CD14-positive monocyte (primary cell): ENCODE measurements at regions not wholly inside any gene's neighbourhood (a gene's known extent, or its start where the extent isn't known, plus 50 kb on each side); places are given as distances from the start of the nearest gene placed in this dataset.

Experiments used
- DNase-seq, 3 donors: peaks; one replicate each; pipeline ENCODE4 v3.0.0-alpha.2; 2011 to 2022
- H2AFZ ChIP-seq: 2 replicates; pipeline ENCODE4 v1.6.0; 2012; ENCODE audit warnings: mild to moderate bottlenecking, low read depth, low read length, inconsistent platforms; ENCODE audit not compliant: insufficient read depth, poor library complexity, severe bottlenecking
- H3K27ac ChIP-seq, 2 donors: 1 replicate in 1 of 2; 2 replicates in 1 of 2; pipeline ENCODE4 v1.5.1; 2012 to 2013; ENCODE audit warnings: low read length in 2 of 2, control low read depth in 1 of 2, inconsistent platforms in 1 of 2, low read depth in 1 of 2, mild to moderate bottlenecking in 1 of 2
- H3K27me3 ChIP-seq, 2 donors: one replicate each; pipeline versions ENCODE4 v1.6.0 to v1.6.1; 2011 to 2013; ENCODE audit warnings: low read length in 2 of 2; ENCODE audit not compliant: control insufficient read depth in 2 of 2, insufficient read depth in 2 of 2
- H3K36me3 ChIP-seq, 2 donors: replicated peaks in 1 of 2; 1 replicate in 1 of 2; 2 replicates in 1 of 2; pipeline versions ENCODE4 v1.5.1 to v1.6.1; 2012 to 2013; ENCODE audit warnings: low read length in 2 of 2, control low read depth in 1 of 2, inconsistent platforms in 1 of 2, mild to moderate bottlenecking in 1 of 2; ENCODE audit not compliant: insufficient read depth in 2 of 2, control insufficient read depth in 1 of 2
- H3K4me1 ChIP-seq, 2 donors: 1 replicate in 1 of 2; 2 replicates in 1 of 2; pipeline versions ENCODE4 v1.5.1 to v1.6.1; 2012 to 2013; ENCODE audit warnings: low read length in 2 of 2, control low read depth in 1 of 2, inconsistent platforms in 1 of 2, mild to moderate bottlenecking in 1 of 2, moderate library complexity in 1 of 2; ENCODE audit not compliant: insufficient read depth in 2 of 2, control insufficient read depth in 1 of 2
- H3K4me2 ChIP-seq: replicated peaks from 2 replicates; pipeline ENCODE3; 2012; ENCODE audit warnings: low read length, moderate library complexity, mild to moderate bottlenecking; ENCODE audit not compliant: poor library complexity, severe bottlenecking; ENCODE audit errors: extremely low read depth
- H3K4me3 ChIP-seq, 3 experiments: fragments of 200-600 bp in 1 of 3; sonication (generic) in 1 of 3; replicated peaks in 1 of 3; 1 replicate in 2 of 3; 2 replicates in 1 of 3; pipeline ENCODE4 v1.5.1; 2011 to 2013; ENCODE audit warnings: low read length in 3 of 3, mild to moderate bottlenecking in 3 of 3, control low read depth in 2 of 3, low read depth in 2 of 3, inconsistent platforms in 1 of 3, moderate library complexity in 1 of 3
- H3K79me2 ChIP-seq: 2 replicates; pipeline ENCODE4 v1.6.0; 2012; ENCODE audit warnings: mild to moderate bottlenecking, control low read depth, inconsistent platforms, low read length, moderate library complexity; ENCODE audit not compliant: insufficient read depth
- H3K9ac ChIP-seq: 2 replicates; pipeline ENCODE4 v1.6.0; 2017; ENCODE audit warnings: low read length, mild to moderate bottlenecking; ENCODE audit not compliant: insufficient read depth, poor library complexity, severe bottlenecking
- H3K9me3 ChIP-seq, 2 donors: replicated peaks in 1 of 2; 1 replicate in 1 of 2; 2 replicates in 1 of 2; pipeline versions ENCODE4 v1.5.1 to v1.6.1; 2012 to 2013; ENCODE audit warnings: low read length in 2 of 2, control low read depth in 1 of 2; ENCODE audit not compliant: control insufficient read depth in 1 of 2, insufficient read depth in 1 of 2
- H4K20me1 ChIP-seq: 2 replicates; pipeline ENCODE4 v1.6.0; 2012; ENCODE audit warnings: mild to moderate bottlenecking, low read length, control low read depth, moderate library complexity; ENCODE audit not compliant: insufficient read depth
- H3K27ac Mint-ChIP-seq, 7 donors: one replicate each; pipeline ENCODE4 v1.8.0; 2020; ENCODE audit warnings: mild to moderate bottlenecking in 7 of 7, mixed read lengths in 7 of 7, moderate library complexity in 6 of 7, inconsistent platforms in 2 of 7
- H3K27me3 Mint-ChIP-seq, 3 donors: one replicate each; pipeline ENCODE4 v1.8.0; 2021 to 2022; ENCODE audit warnings: low read depth in 3 of 3, mild to moderate bottlenecking in 3 of 3, mixed read lengths in 3 of 3, moderate library complexity in 3 of 3, inconsistent platforms in 1 of 3
- H3K36me3 Mint-ChIP-seq, 2 donors: one replicate each; pipeline ENCODE4 v1.8.0; 2020; ENCODE audit warnings: mixed read lengths in 2 of 2, inconsistent platforms in 1 of 2, mild to moderate bottlenecking in 1 of 2
- H3K4me1 Mint-ChIP-seq: one replicate; pipeline ENCODE4 v1.8.0; 2020; ENCODE audit warnings: mild to moderate bottlenecking, mixed read lengths
- H3K4me3 Mint-ChIP-seq, 2 donors: one replicate each; pipeline ENCODE4 v1.8.0; 2020; ENCODE audit warnings: mild to moderate bottlenecking in 2 of 2, mixed read lengths in 2 of 2, moderate library complexity in 1 of 2
- H3K9me3 Mint-ChIP-seq, 7 donors: one replicate each; pipeline ENCODE4 v1.8.0; 2020 to 2022; ENCODE audit warnings: mixed read lengths in 7 of 7, mild to moderate bottlenecking in 6 of 7, moderate library complexity in 6 of 7, inconsistent platforms in 2 of 7
- WGBS: methylation state at CpG from one replicate; pipeline ENCODE4 v1.1.5; 2013; ENCODE audit warnings: missing lambda C conversion rate; ENCODE audit not compliant: insufficient coverage; 5-methylcytosine and 5-hydroxymethylcytosine counted together
- intact Hi-C, 2 donors: fragments of 100-400 bp; cut with micrococcal nuclease; formaldehyde crosslinking; loops; one replicate each; pipeline versions ENCODE4 v1.15.0 to v1.15.1; 2023
- TF ChIP-seq, protein P1 (sequence below): fragments of 200-600 bp; IDR thresholded peaks from one replicate; pipeline ENCODE4 v1.8.0; 2022; ENCODE audit warnings: antibody characterized with exemption, mild to moderate bottlenecking

GRCh38 chr10:130378556-130379400 lies 242.6 kb downstream of the GLRX3 start:
- no peaks in the 10 kb centered on the region for H3K36me3 Mint-ChIP-seq
- Histone ChIP-seq H3K27me3 (no peaks in the 10 kb centered on the region), H3K9ac (no peak overlapping the region), H3K4me3 (no peak overlapping the region), H3K4me2 (no peak overlapping the region), H3K4me1 (no peaks in the 10 kb centered on the region), H3K27ac (no peak overlapping the region), H2AFZ (no peak overlapping the region), H3K79me2 (no peaks in the 10 kb centered on the region), H4K20me1 (no peaks in the 10 kb centered on the region), H3K9me3 (peaks cover 0 to 52% of the 10 kb centered on the region in 2 donors), H3K36me3 (no peaks in the 10 kb centered on the region)
- H3K27me3 Mint-ChIP-seq: peaks cover 0 to 5% (median 4%) of the 10 kb centered on the region in 3 donors
- DNase-seq: no peak
- intact Hi-C loops: no loop called here
- WGBS: 59% methylated on average over 14 of the region's 15 CpGs
- no peak overlapping the region for H3K27ac Mint-ChIP-seq
- TF ChIP-seq, protein P1, sequence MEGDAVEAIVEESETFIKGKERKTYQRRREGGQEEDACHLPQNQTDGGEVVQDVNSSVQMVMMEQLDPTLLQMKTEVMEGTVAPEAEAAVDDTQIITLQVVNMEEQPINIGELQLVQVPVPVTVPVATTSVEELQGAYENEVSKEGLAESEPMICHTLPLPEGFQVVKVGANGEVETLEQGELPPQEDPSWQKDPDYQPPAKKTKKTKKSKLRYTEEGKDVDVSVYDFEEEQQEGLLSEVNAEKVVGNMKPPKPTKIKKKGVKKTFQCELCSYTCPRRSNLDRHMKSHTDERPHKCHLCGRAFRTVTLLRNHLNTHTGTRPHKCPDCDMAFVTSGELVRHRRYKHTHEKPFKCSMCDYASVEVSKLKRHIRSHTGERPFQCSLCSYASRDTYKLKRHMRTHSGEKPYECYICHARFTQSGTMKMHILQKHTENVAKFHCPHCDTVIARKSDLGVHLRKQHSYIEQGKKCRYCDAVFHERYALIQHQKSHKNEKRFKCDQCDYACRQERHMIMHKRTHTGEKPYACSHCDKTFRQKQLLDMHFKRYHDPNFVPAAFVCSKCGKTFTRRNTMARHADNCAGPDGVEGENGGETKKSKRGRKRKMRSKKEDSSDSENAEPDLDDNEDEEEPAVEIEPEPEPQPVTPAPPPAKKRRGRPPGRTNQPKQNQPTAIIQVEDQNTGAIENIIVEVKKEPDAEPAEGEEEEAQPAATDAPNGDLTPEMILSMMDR: no peak
- peak overlapping the region in 1 of 2 donors; percentile 10 for H3K4me3 Mint-ChIP-seq
- H3K9me3 Mint-ChIP-seq: peaks cover 1 to 28% (median 18%) of the 10 kb centered on the region in 7 donors
- no peaks in the 10 kb centered on the region for H3K4me1 Mint-ChIP-seq

DNA sequence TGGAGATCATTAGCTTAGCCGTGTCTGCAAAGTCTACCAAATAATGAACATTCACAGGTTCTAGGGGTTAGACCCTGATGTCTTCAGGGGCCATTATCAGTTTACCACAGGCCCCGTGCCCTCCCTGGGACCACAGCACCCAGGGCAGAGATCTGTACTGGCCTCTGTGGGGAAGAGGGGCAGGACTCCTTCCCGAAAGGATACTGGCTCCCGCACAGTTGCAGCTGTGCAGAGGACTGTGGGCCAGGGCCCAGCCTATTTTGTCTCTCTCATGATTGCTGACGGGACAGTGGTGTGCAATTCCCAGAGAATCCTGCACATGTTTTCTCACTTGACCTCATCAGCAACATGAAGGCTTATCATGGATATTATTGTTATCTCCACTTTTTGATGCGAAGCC lies 243.9 kb downstream of the GLRX3 start:
- Histone ChIP-seq H3K4me2 (no peak overlapping the region), H3K9ac (no peak overlapping the region), H3K9me3 (peaks cover 3 to 49% of the 10 kb centered on the region in 2 donors), H3K36me3 (no peaks in the 10 kb centered on the region), H4K20me1 (no peaks in the 10 kb centered on the region), H3K79me2 (no peaks in the 10 kb centered on the region), H3K4me3 (no peak overlapping the region), H3K27ac (no peak overlapping the region), H3K27me3 (no peaks in the 10 kb centered on the region), H3K4me1 (no peaks in the 10 kb centered on the region), H2AFZ (no peak overlapping the region)
- H3K4me3 Mint-ChIP-seq: no peak overlapping the region
- 38% methylated on average over 2 of the region's 6 CpGs for WGBS
- intact Hi-C loops: no loop called here
- H3K36me3 Mint-ChIP-seq: no peaks in the 10 kb centered on the region
- H3K9me3 Mint-ChIP-seq: peaks cover 6 to 34% (median 21%) of the 10 kb centered on the region in 7 donors
- no peak for DNase-seq
- TF ChIP-seq, protein P1: no peak
- peaks cover 0 to 4% (median 3%) of the 10 kb centered on the region in 3 donors for H3K27me3 Mint-ChIP-seq
- no peaks in the 10 kb centered on the region for H3K4me1 Mint-ChIP-seq
- H3K27ac Mint-ChIP-seq: no peak overlapping the region
